Esophagus muscularis mucosa (tissue), 4 donors: ENCODE measurements at regions not wholly inside any gene's neighbourhood (a gene's known extent, or its start where the extent isn't known, plus 50 kb on each side); places are given as distances from the start of the nearest gene placed in this dataset.

Source experiments
- DNase-seq: peaks from one replicate; pipeline ENCODE4 v3.0.0-alpha.2; 2017; ENCODE audit errors: extremely low spot score
- H3K27ac ChIP-seq, 4 donors: fragments of 200-600 bp; sonication (generic); replicated peaks in 1 of 4; 1 replicate in 3 of 4; 2 replicates in 1 of 4; pipeline ENCODE4 v1.5.1; 2016 to 2019; ENCODE audit warnings: mild to moderate bottlenecking in 1 of 4
- H3K27me3 ChIP-seq, 4 donors: fragments of 200-600 bp; sonication (generic); one replicate each; pipeline versions ENCODE4 v1.5.1 to v1.6.0; 2016 to 2019
- H3K36me3 ChIP-seq, 4 donors: fragments of 200-600 bp; sonication (generic); one replicate each; pipeline ENCODE4 v1.5.1; 2016 to 2019
- H3K4me1 ChIP-seq, 4 donors: fragments of 200-600 bp; sonication (generic); one replicate each; pipeline ENCODE4 v1.5.1; 2016 to 2019
- H3K4me3 ChIP-seq, 4 donors: fragments of 200-600 bp; sonication (generic); 1 replicate in 2 of 4; 2 replicates in 2 of 4; pipeline ENCODE4 v1.5.1; 2016 to 2019; ENCODE audit warnings: mild to moderate bottlenecking in 4 of 4, moderate library complexity in 1 of 4
- H3K9me3 ChIP-seq, 4 donors: fragments of 200-600 bp; sonication (generic); 1 replicate in 3 of 4; 2 replicates in 1 of 4; pipeline ENCODE4 v1.5.1; 2016 to 2019
- EP300 ChIP-seq: sonication (generic); formaldehyde crosslinking; IDR thresholded peaks from one replicate; pipeline ENCODE4 v1.6.1; 2017; ENCODE audit warnings: antibody characterized with exemption
- POLR2A ChIP-seq: fragments of 450-650 bp; IDR thresholded peaks from one replicate; pipeline ENCODE4 v1.6.1; 2017; ENCODE audit warnings: antibody characterized with exemption, moderate library complexity, mild to moderate bottlenecking, low read depth
- POLR2AphosphoS5 ChIP-seq, 2 donors: sonication (generic); formaldehyde crosslinking; IDR thresholded peaks; one replicate each; pipeline ENCODE4 v1.6.1; 2017; ENCODE audit warnings: antibody characterized with exemption in 2 of 2
- WGBS: methylation state at CpG from one replicate; pipeline ENCODE4 v1.1.5; 2018; 5-methylcytosine and 5-hydroxymethylcytosine counted together
- intact Hi-C: fragments of 100-400 bp; cut with DNase I; formaldehyde crosslinking; loops from one replicate; pipeline ENCODE4 v1.15.1; 2023
- TF ChIP-seq, protein P1 (sequence below), 3 experiments: fragments of 200-600 bp in 2 of 3; fragments of 450-650 bp in 1 of 3; sonication (generic) in 2 of 3; IDR thresholded peaks; one replicate each; pipeline ENCODE4 v1.5.1; 2017 to 2019; ENCODE audit warnings: antibody characterized with exemption in 3 of 3, mild to moderate bottlenecking in 2 of 3, moderate library complexity in 1 of 3

- no peak overlapping the region for H3K4me3 ChIP-seq
- H3K27ac ChIP-seq, result no peak overlapping the region
- 91% methylated on average over 4 of the region's 4 CpGs for WGBS
- no peak for TF ChIP-seq POLR2AphosphoS5 (IDR thresholded peaks at IDR 0.05)
- no peak for TF ChIP-seq EP300
- TF ChIP-seq, protein P1, sequence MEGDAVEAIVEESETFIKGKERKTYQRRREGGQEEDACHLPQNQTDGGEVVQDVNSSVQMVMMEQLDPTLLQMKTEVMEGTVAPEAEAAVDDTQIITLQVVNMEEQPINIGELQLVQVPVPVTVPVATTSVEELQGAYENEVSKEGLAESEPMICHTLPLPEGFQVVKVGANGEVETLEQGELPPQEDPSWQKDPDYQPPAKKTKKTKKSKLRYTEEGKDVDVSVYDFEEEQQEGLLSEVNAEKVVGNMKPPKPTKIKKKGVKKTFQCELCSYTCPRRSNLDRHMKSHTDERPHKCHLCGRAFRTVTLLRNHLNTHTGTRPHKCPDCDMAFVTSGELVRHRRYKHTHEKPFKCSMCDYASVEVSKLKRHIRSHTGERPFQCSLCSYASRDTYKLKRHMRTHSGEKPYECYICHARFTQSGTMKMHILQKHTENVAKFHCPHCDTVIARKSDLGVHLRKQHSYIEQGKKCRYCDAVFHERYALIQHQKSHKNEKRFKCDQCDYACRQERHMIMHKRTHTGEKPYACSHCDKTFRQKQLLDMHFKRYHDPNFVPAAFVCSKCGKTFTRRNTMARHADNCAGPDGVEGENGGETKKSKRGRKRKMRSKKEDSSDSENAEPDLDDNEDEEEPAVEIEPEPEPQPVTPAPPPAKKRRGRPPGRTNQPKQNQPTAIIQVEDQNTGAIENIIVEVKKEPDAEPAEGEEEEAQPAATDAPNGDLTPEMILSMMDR (IDR thresholded peaks at IDR 0.05), result no peak
- TF ChIP-seq POLR2A, result no peak
- H3K4me1 ChIP-seq, result no peaks in the 10 kb centered on the region
- DNase-seq, result no peak
- intact Hi-C loops, result no loop called here
- H3K36me3 ChIP-seq, result no peaks in the 10 kb centered on the region
- no peaks in the 10 kb centered on the region for H3K27me3 ChIP-seq
- no peaks in the 10 kb centered on the region for H3K9me3 ChIP-seq
These were observed 843.6 kb downstream of the SUCLG1 start for GRCh38 chr2:83615511-83615910.

GRCh38 chr2:83613178-83613577 lies 845.9 kb downstream of the SUCLG1 start:
- Histone ChIP-seq H3K4me3 (no peak overlapping the region), H3K9me3 (peaks cover 0 to 7% (median 0%) of the 10 kb centered on the region in 4 donors), H3K36me3 (no peaks in the 10 kb centered on the region), H3K27ac (no peak overlapping the region), H3K27me3 (no peaks in the 10 kb centered on the region), H3K4me1 (no peaks in the 10 kb centered on the region)
- 62% methylated on average over 1 of the region's 1 CpG for WGBS
- no peak for DNase-seq
- intact Hi-C loops, result no loop called here
- TF ChIP-seq EP300, result no peak
- TF ChIP-seq, protein P1 (IDR thresholded peaks at IDR 0.05), result no peak
- TF ChIP-seq POLR2A, result no peak
- no peak for TF ChIP-seq POLR2AphosphoS5 (IDR thresholded peaks at IDR 0.05)

DNA sequence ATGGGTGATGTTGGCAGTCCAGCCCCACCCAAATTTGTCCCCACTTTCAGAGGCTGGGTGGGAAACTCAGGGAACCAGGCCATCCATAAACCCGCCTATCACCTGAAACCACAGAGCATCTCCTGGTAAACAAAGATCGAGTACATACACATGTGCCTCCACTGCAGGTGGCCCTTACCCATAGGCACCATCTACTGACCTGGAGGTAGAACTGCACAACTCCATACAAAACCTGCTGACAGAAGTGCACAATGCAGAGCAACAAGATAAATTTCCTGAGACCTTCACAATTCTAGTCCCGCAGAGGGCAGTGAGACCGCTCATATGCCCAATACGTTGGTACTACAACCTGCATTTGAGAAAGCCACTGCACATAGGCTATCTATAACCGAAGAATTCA lies 856.3 kb downstream of the SUCLG1 start:
- intact Hi-C loops, result no loop called here
- 94% methylated on average over 5 of the region's 6 CpGs for WGBS
- H3K36me3 ChIP-seq, result no peaks in the 10 kb centered on the region

DNA sequence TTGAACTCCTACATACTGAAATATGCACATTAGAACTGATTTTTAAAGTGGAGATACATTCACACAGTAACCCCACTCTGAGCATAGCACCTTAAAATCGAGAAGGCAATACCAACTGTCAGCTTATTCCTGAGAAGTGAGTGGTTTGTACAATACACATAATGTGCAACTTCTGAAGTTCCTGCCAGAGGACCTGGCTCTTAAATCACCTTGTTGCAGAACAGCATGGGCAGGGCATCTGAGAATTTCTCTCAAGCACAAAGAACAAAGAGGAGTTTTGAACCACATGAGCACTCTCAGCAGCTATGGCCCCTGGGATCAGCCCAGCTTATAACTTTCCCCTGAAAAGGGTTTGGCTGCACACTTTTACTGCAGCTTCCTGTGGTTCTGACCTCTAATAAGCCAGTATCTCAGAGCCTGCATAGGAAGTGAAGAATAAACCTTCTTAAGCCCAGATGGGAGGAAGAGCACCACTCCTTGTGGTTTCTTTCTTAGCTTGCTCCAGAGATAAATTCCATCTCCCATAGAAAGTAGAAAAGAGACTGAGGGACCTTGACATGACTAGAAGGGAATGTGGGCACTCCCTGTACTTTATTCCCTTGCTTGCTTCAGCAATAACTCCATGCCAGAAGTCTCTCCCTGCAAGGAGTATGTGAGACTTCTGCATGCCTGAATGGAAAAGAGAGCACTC lies 862.3 kb downstream of the SUCLG1 start:
- Histone ChIP-seq H3K4me3 (no peak overlapping the region), H3K9me3 (no peaks in the 10 kb centered on the region), H3K4me1 (no peaks in the 10 kb centered on the region), H3K27ac (no peak overlapping the region), H3K36me3 (no peaks in the 10 kb centered on the region), H3K27me3 (no peaks in the 10 kb centered on the region)
- WGBS, result 63% methylated on average over 1 of the region's 1 CpG
- intact Hi-C loops, result no loop called here
- DNase-seq, result no peak
- TF ChIP-seq, protein P1 (IDR thresholded peaks at IDR 0.05), result no peak
- TF ChIP-seq EP300 (no peak), POLR2A (no peak), POLR2AphosphoS5 (IDR thresholded peaks at IDR 0.05) (no peak)

More for the DNA sequence above, 856.3 kb downstream of the SUCLG1 start:
- Histone ChIP-seq H3K4me1 (no peaks in the 10 kb centered on the region), H3K4me3 (no peak overlapping the region), H3K9me3 (no peaks in the 10 kb centered on the region), H3K27ac (no peak overlapping the region), H3K27me3 (no peaks in the 10 kb centered on the region)
- TF ChIP-seq, protein P1 (IDR thresholded peaks at IDR 0.05), result no peak
- no peak for TF ChIP-seq POLR2A
- no peak for TF ChIP-seq POLR2AphosphoS5 (IDR thresholded peaks at IDR 0.05)
- no peak for DNase-seq

- no peaks in the 10 kb centered on the region for H3K4me1 ChIP-seq
These were observed 863.2 kb downstream of the SUCLG1 start for GRCh38 chr2:83595926-83596325.

More at GRCh38 chr2:83595926-83596325, 863.2 kb downstream of the SUCLG1 start:
- Histone ChIP-seq H3K36me3 (no peaks in the 10 kb centered on the region), H3K27me3 (no peaks in the 10 kb centered on the region), H3K27ac (no peak overlapping the region), H3K4me3 (no peak overlapping the region), H3K9me3 (no peaks in the 10 kb centered on the region)
- intact Hi-C loops, result no loop called here
- TF ChIP-seq POLR2AphosphoS5 (IDR thresholded peaks at IDR 0.05), result no peak
- TF ChIP-seq EP300, result no peak
- TF ChIP-seq, protein P1 (IDR thresholded peaks at IDR 0.05), result no peak
- no peak for TF ChIP-seq POLR2A
- no peak for DNase-seq
- WGBS, result 52% methylated on average over 3 of the region's 3 CpGs
